ENCODE measurements at regions not wholly inside any gene's neighbourhood (a gene's known extent, or its start where the extent isn't known, plus 50 kb on each side); places are given as distances from the start of the nearest gene placed in this dataset.

GRCh38 chr5:105762728-105763127, 1908.0 kb downstream of the EFNA5 start:
- intact Hi-C loops (cut with micrococcal nuclease) = no loop called here
- BruUV-seq (replicated peaks) = no TSS peak

More at GRCh38 chr5:105762728-105763127, 1908.0 kb downstream of the EFNA5 start:
- Histone ChIP-seq H3K23ac (ENCODE audit: low read depth, low read length) (no peak overlapping the region), H3K4ac (ENCODE audit: low read depth, low read length) (no peak overlapping the region), H3K4me2 (ENCODE audit: low read depth, low read length) (no peak overlapping the region), H3K27me3 (ENCODE audit: control insufficient read depth, insufficient read depth, low read length) (no peaks in the 10 kb centered on the region), H2AFZ (replicated peaks; ENCODE audit: low read length, poor library complexity) (no peak overlapping the region), H2BK20ac (ENCODE audit: low read depth, low read length) (no peak overlapping the region), H4K91ac (ENCODE audit: insufficient read depth, low read depth, low read length) (no peak overlapping the region), H2AK5ac (ENCODE audit: low read depth, low read length) (no peak overlapping the region), H4K8ac (ENCODE audit: low read depth in 2 of 2, low read length in 2 of 2) (no peak overlapping the region), H3K27ac (ENCODE audit: insufficient read depth, low read length) (no peak overlapping the region), H3K9me3 (ENCODE audit: control insufficient read depth, insufficient read depth, low read length) (peaks cover 11% of the 10 kb centered on the region), H2AK9ac (replicated peaks; ENCODE audit: low read depth, low read length, poor library complexity) (no peak overlapping the region), H3K4me1 (ENCODE audit: control insufficient read depth, insufficient read depth, low read length) (no peaks in the 10 kb centered on the region), H3K36me3 (ENCODE audit: control insufficient read depth, insufficient read depth, low read length) (no peaks in the 10 kb centered on the region), H3K18ac (ENCODE audit: low read depth, low read length) (no peak overlapping the region), H3K9ac (ENCODE audit: low read depth, low read length) (no peak overlapping the region), H3K79me1 (ENCODE audit: low read depth in 1 of 2, low read length in 2 of 2) (no peaks in the 10 kb centered on the region), H3K14ac (replicated peaks; ENCODE audit: low read depth, low read length) (no peak overlapping the region), H3K56ac (ENCODE audit: extremely low read depth, insufficient read depth, low read length) (no peak overlapping the region), H2BK120ac (ENCODE audit: low read depth, low read length) (no peak overlapping the region), H3K9me1 (ENCODE audit: insufficient read depth, low read length) (no peaks in the 10 kb centered on the region), H3K4me3 (ENCODE audit: insufficient read depth, low read depth, low read length) (no peak overlapping the region), H4K20me1 (ENCODE audit: insufficient read depth, low read length) (no peaks in the 10 kb centered on the region), H2BK15ac (ENCODE audit: low read depth, low read length) (no peak overlapping the region), H4K5ac (ENCODE audit: low read depth, low read length) (no peak overlapping the region), H2BK5ac (ENCODE audit: low read depth, low read length, poor library complexity, severe bottlenecking) (no peak overlapping the region)
- dilution Hi-C loops (cut with HindIII; ENCODE audit: low sequenced_read_pairs, unreplicated experiment) = no loop called here
- DNase-seq = no peak
- TF ChIP-seq CTCF (conservative IDR thresholded peaks at IDR 0.05; ENCODE audit: low read depth, low read length) = no peak
- CTCF ChIA-PET = no interaction called here
- no peak for ATAC-seq (ENCODE audit: low read depth)
- no CpG with 5 or more reads among the region's 1 CpG for WGBS, 2 experiments (ENCODE audit: extremely low coverage in 2 of 2, insufficient read length in 1 of 2)
- in situ Hi-C loops (cut with MboI; ENCODE audit: low sequenced_read_pairs) = no loop called here
- POLR2A ChIA-PET (ENCODE audit: unreplicated experiment) = no interaction called here

Measured in IMR-90 (cell line).